ENCODE measurements at regions not wholly inside any gene's neighbourhood (a gene's known extent, or its start where the extent isn't known, plus 50 kb on each side); places are given as distances from the start of the nearest gene placed in this dataset.

GRCh38 chr4:17093481-17093880 lies 195.0 kb upstream of the LDB2 start:
- TF ChIP-seq POLR2AphosphoS5 (IDR thresholded peaks at IDR 0.05; ENCODE audit: low read depth, low read length) (no peak), POLR2A (IDR thresholded peaks at IDR 0.05; ENCODE audit: low read depth, low read length) (no peak)
